IMR-90 (cell line): ENCODE measurements at regions not wholly inside any gene's neighbourhood (a gene's known extent, or its start where the extent isn't known, plus 50 kb on each side); places are given as distances from the start of the nearest gene placed in this dataset.

Source experiments
- ATAC-seq: fragments of 200-7000 bp; cut with Tn5 transposase; 2 replicates; pipeline ENCODE4 v1.9.1; 2020; ENCODE audit warnings: low read depth, mild to moderate bottlenecking, moderate library complexity
- BruUV-seq: library from RNA; stranded (reverse); fragments of 400-500 nt; replicated peaks from 2 replicates; lab custom pipeline; 2021; lab: Mats Ljungman, UMichigan
- CTCF ChIA-PET: fragments of 300-600 bp; formaldehyde crosslinking; extraction: SDS; loops from one replicate; lab custom pipeline; 2021; ENCODE audit warnings: antibody characterized with exemption; lab: Yijun Ruan, JAX
- POLR2A ChIA-PET: fragments of 300-600 bp; sonication (Branson Sonifier 250); formaldehyde crosslinking; loops from one replicate; lab custom pipeline; 2022; ENCODE audit warnings: antibody characterized with exemption; ENCODE audit not compliant: unreplicated experiment; lab: Charles Lee
- DNase-seq: peaks from one replicate; pipeline ENCODE4 v3.0.0; 2013
- H2AFZ ChIP-seq: replicated peaks from 2 replicates; pipeline ENCODE3; 2013; ENCODE audit warnings: low read length, mild to moderate bottlenecking; ENCODE audit not compliant: poor library complexity
- H2AK5ac ChIP-seq: 2 replicates; pipeline ENCODE4 v1.6.1; 2013; ENCODE audit warnings: low read depth, low read length, inconsistent platforms
- H2AK9ac ChIP-seq: replicated peaks from 2 replicates; pipeline ENCODE3; 2013; ENCODE audit warnings: mild to moderate bottlenecking, low read depth, low read length, moderate library complexity; ENCODE audit not compliant: poor library complexity
- H2BK120ac ChIP-seq: 2 replicates; pipeline ENCODE4 v1.6.1; 2013; ENCODE audit warnings: low read depth, low read length, inconsistent platforms
- H2BK15ac ChIP-seq: 3 replicates; pipeline ENCODE4 v1.6.1; 2013; ENCODE audit warnings: low read depth, low read length, inconsistent platforms
- H2BK20ac ChIP-seq: 2 replicates; pipeline ENCODE4 v1.6.1; 2013; ENCODE audit warnings: low read depth, mild to moderate bottlenecking, inconsistent platforms, low read length, moderate library complexity
- H2BK5ac ChIP-seq: 2 replicates; pipeline ENCODE4 v1.6.1; 2013; ENCODE audit warnings: mild to moderate bottlenecking, low read depth, low read length, inconsistent platforms; ENCODE audit not compliant: poor library complexity, severe bottlenecking
- H3K14ac ChIP-seq: replicated peaks from 2 replicates; pipeline ENCODE4 v1.6.1; 2013; ENCODE audit warnings: low read depth, low read length, inconsistent platforms
- H3K18ac ChIP-seq: 2 replicates; pipeline ENCODE4 v1.6.1; 2013; ENCODE audit warnings: low read depth, low read length, control low read depth
- H3K23ac ChIP-seq: 2 replicates; pipeline ENCODE4 v1.6.1; 2013; ENCODE audit warnings: low read depth, low read length, inconsistent platforms
- H3K27ac ChIP-seq: 2 replicates; pipeline ENCODE4 v1.5.1; 2013; ENCODE audit warnings: mild to moderate bottlenecking, control low read depth, low read length; ENCODE audit not compliant: insufficient read depth
- H3K27me3 ChIP-seq: 2 replicates; pipeline ENCODE4 v1.6.1; 2013; ENCODE audit warnings: low read length; ENCODE audit not compliant: control insufficient read depth, insufficient read depth
- H3K36me3 ChIP-seq: 2 replicates; pipeline ENCODE4 v1.6.1; 2013; ENCODE audit warnings: low read length, mixed read lengths; ENCODE audit not compliant: control insufficient read depth, insufficient read depth
- H3K4ac ChIP-seq: 2 replicates; pipeline ENCODE4 v1.6.1; 2013; ENCODE audit warnings: low read depth, low read length, inconsistent platforms
- H3K4me1 ChIP-seq: 2 replicates; pipeline ENCODE4 v1.6.1; 2013; ENCODE audit warnings: low read length, mixed read lengths; ENCODE audit not compliant: control insufficient read depth, insufficient read depth
- H3K4me2 ChIP-seq: 2 replicates; pipeline ENCODE4 v1.6.1; 2013; ENCODE audit warnings: low read depth, mild to moderate bottlenecking, control low read depth, low read length, moderate library complexity
- H3K4me3 ChIP-seq: 2 replicates; pipeline ENCODE4 v1.5.1; 2013; ENCODE audit warnings: low read depth, mild to moderate bottlenecking, control low read depth, low read length, moderate library complexity; ENCODE audit not compliant: insufficient read depth
- H3K56ac ChIP-seq: 2 replicates; pipeline ENCODE4 v1.6.1; 2013; ENCODE audit warnings: low read length, inconsistent platforms; ENCODE audit not compliant: insufficient read depth; ENCODE audit errors: extremely low read depth
- H3K79me1 ChIP-seq, 2 experiments: 2 replicates each; pipeline ENCODE4 v1.6.1; 2013; ENCODE audit warnings: low read length in 2 of 2, inconsistent platforms in 1 of 2, low read depth in 1 of 2
- H3K9ac ChIP-seq: 2 replicates; pipeline ENCODE4 v1.6.1; 2013; ENCODE audit warnings: low read depth, low read length, control low read depth
- H3K9me1 ChIP-seq: 2 replicates; pipeline ENCODE4 v1.6.1; 2013; ENCODE audit warnings: low read length, inconsistent platforms; ENCODE audit not compliant: insufficient read depth
- H3K9me3 ChIP-seq: 2 replicates; pipeline ENCODE4 v1.6.1; 2013; ENCODE audit warnings: low read length; ENCODE audit not compliant: control insufficient read depth, insufficient read depth
- H4K20me1 ChIP-seq: 2 replicates; pipeline ENCODE4 v1.6.1; 2013; ENCODE audit warnings: low read length, inconsistent platforms; ENCODE audit not compliant: insufficient read depth
- H4K5ac ChIP-seq: 2 replicates; pipeline ENCODE4 v1.6.1; 2013; ENCODE audit warnings: mild to moderate bottlenecking, low read depth, low read length, control low read depth
- H4K8ac ChIP-seq, 2 experiments: 2 replicates each; pipeline ENCODE4 v1.6.1; 2013; ENCODE audit warnings: low read depth in 2 of 2, low read length in 2 of 2, control low read depth in 1 of 2, inconsistent platforms in 1 of 2
- H4K91ac ChIP-seq: 2 replicates; pipeline ENCODE4 v1.6.1; 2013; ENCODE audit warnings: low read depth, low read length, inconsistent platforms; ENCODE audit not compliant: insufficient read depth
- BHLHE40 ChIP-seq: fragments of 150-350 bp; IDR thresholded peaks from 2 replicates; pipeline ENCODE4 v1.6.1; 2016; ENCODE audit warnings: mild to moderate bottlenecking, low read depth, low read length
- CEBPB ChIP-seq: IDR thresholded peaks from 2 replicates; pipeline ENCODE4 v1.6.1; 2012; ENCODE audit warnings: low read depth, low read length, improper control_type of control experiment
- CHD1 ChIP-seq: IDR thresholded peaks from 2 replicates; pipeline ENCODE4 v1.6.1; 2012; ENCODE audit warnings: low read depth, low read length, improper control_type of control experiment
- CTCF ChIP-seq: conservative IDR thresholded peaks from 2 replicates; pipeline ENCODE4 v1.5.1; 2012; ENCODE audit warnings: mild to moderate bottlenecking, low read depth, low read length, improper control_type of control experiment
- ELK1 ChIP-seq: fragments of 150-350 bp; IDR thresholded peaks from 2 replicates; pipeline ENCODE4 v1.6.1; 2016; ENCODE audit warnings: low read depth, mild to moderate bottlenecking, low read length, moderate library complexity, borderline replicate concordance
- FOS ChIP-seq: fragments of 150-350 bp; IDR thresholded peaks from 2 replicates; pipeline ENCODE4 v1.6.1; 2016; ENCODE audit warnings: low read depth, low read length
- MAFK ChIP-seq: IDR thresholded peaks from 2 replicates; pipeline ENCODE4 v1.6.1; 2012; ENCODE audit warnings: low read depth, low read length, improper control_type of control experiment
- MAZ ChIP-seq: IDR thresholded peaks from 2 replicates; pipeline ENCODE4 v1.6.1; 2012; ENCODE audit warnings: low read depth, mild to moderate bottlenecking, low read length, improper control_type of control experiment, moderate library complexity, borderline replicate concordance
- MXI1 ChIP-seq: IDR thresholded peaks from 2 replicates; pipeline ENCODE4 v1.6.1; 2012; ENCODE audit warnings: low read depth, mild to moderate bottlenecking, low read length, moderate library complexity, borderline replicate concordance
- POLR2A ChIP-seq: IDR thresholded peaks from 2 replicates; pipeline ENCODE4 v1.6.1; 2012; ENCODE audit warnings: mild to moderate bottlenecking, low read depth, low read length
- RAD21 ChIP-seq: IDR thresholded peaks from 2 replicates; pipeline ENCODE4 v1.6.1; 2012; ENCODE audit warnings: low read length, improper control_type of control experiment
- RCOR1 ChIP-seq: IDR thresholded peaks from 2 replicates; pipeline ENCODE4 v1.6.1; 2012; ENCODE audit warnings: mild to moderate bottlenecking, low read length, improper control_type of control experiment; ENCODE audit not compliant: insufficient replicate concordance
- RFX5 ChIP-seq: IDR thresholded peaks from 2 replicates; pipeline ENCODE4 v1.8.0; 2012; ENCODE audit warnings: low read depth, mild to moderate bottlenecking, low read length, moderate library complexity
- SMC3 ChIP-seq: fragments of 150-350 bp; IDR thresholded peaks from 2 replicates; pipeline ENCODE4 v1.6.1; 2016; ENCODE audit warnings: low read depth, mild to moderate bottlenecking, antibody characterized with exemption, low read length, moderate library complexity
- USF2 ChIP-seq: fragments of 150-350 bp; IDR thresholded peaks from 2 replicates; pipeline ENCODE4 v1.6.1; 2017; ENCODE audit warnings: mild to moderate bottlenecking, antibody characterized with exemption, low read length, low read depth
- WGBS, 2 experiments: methylation state at CpG; one replicate each; pipeline versions ENCODE4 v1.1.5 to v1.1.7; 2013; ENCODE audit warnings: missing lambda C conversion rate in 2 of 2; ENCODE audit not compliant: insufficient read length in 1 of 2; ENCODE audit errors: extremely low coverage in 2 of 2; 5-methylcytosine and 5-hydroxymethylcytosine counted together
- dilution Hi-C: fragments of 300-500 bp; cut with HindIII; formaldehyde crosslinking; loops from one replicate; pipeline ENCODE4 v1.14.3; 2018; ENCODE audit warnings: low sequenced_read_pairs; ENCODE audit not compliant: unreplicated experiment
- in situ Hi-C: fragments of 300-500 bp; cut with MboI; formaldehyde crosslinking; loops from 3 replicates; pipeline ENCODE4 v1.14.3; 2019; ENCODE audit warnings: low sequenced_read_pairs, inconsistent platforms, mixed read lengths
- intact Hi-C: fragments of 100-400 bp; cut with micrococcal nuclease; formaldehyde crosslinking; loops from 2 replicates; pipeline ENCODE4 v1.10.0; 2022

GRCh38 chr5:67620424-67621397, 424.1 kb upstream of the CD180 start:
- intact Hi-C loops (no loop called here), in situ Hi-C loops (no loop called here), dilution Hi-C loops (no loop called here)
- Histone ChIP-seq H3K27me3 (no peaks in the 10 kb centered on the region), H4K20me1 (no peaks in the 10 kb centered on the region), H3K9me1 (no peaks in the 10 kb centered on the region), H3K23ac (no peak overlapping the region), H4K91ac (no peak overlapping the region), H2BK120ac (no peak overlapping the region), H3K4me1 (no peaks in the 10 kb centered on the region), H3K4ac (no peak overlapping the region), H2AK9ac (no peak overlapping the region), H4K8ac (no peak overlapping the region), H2AK5ac (no peak overlapping the region), H3K4me2 (no peak overlapping the region), H3K56ac (no peak overlapping the region), H2AFZ (no peak overlapping the region), H4K5ac (no peak overlapping the region), H3K9ac (no peak overlapping the region), H3K27ac (no peak overlapping the region), H2BK5ac (no peak overlapping the region), H3K4me3 (no peak overlapping the region), H3K14ac (no peak overlapping the region), H2BK20ac (no peak overlapping the region), H3K36me3 (no peaks in the 10 kb centered on the region), H3K9me3 (peaks cover 2% of the 10 kb centered on the region; the same call in 1 of the 2 replicates), H3K79me1 (no peaks in the 10 kb centered on the region), H3K18ac (no peak overlapping the region), H2BK15ac (no peak overlapping the region)
- BruUV-seq = no TSS peak
- no peak for ATAC-seq
- DNase-seq = no peak
- no CpG with 5 or more reads among the region's 11 CpGs for WGBS, 2 experiments
- POLR2A ChIA-PET = no interaction called here
- CTCF ChIA-PET = no interaction called here
- TF ChIP-seq MAFK = no peak
- no peak for TF ChIP-seq MAZ
- no peak for TF ChIP-seq RFX5
- TF ChIP-seq RAD21 = no peak
- no peak for TF ChIP-seq POLR2A
- TF ChIP-seq RCOR1 = no peak
- TF ChIP-seq CEBPB = no peak
- no peak for TF ChIP-seq USF2
- no peak for TF ChIP-seq BHLHE40
- TF ChIP-seq ELK1 = no peak
- TF ChIP-seq CHD1 = no peak
- no peak for TF ChIP-seq FOS
- no peak for TF ChIP-seq MXI1
- TF ChIP-seq SMC3 = no peak
- no peak for TF ChIP-seq CTCF
